ENCODE measurements at regions not wholly inside any gene's neighbourhood (a gene's known extent, or its start where the extent isn't known, plus 50 kb on each side); places are given as distances from the start of the nearest gene placed in this dataset.

GRCh38 chr2:147683380-147683779, 161.4 kb upstream of the ACVR2A start:
- Histone ChIP-seq H3K18ac (ENCODE audit: insufficient read length, low read depth, low read length) (no peak overlapping the region), H3K56ac (ENCODE audit: insufficient read length, low read depth, low read length) (no peak overlapping the region), H3K14ac (ENCODE audit: insufficient read depth, low read length) (no peak overlapping the region), H2BK5ac (ENCODE audit: insufficient read length, low read length) (no peak overlapping the region), H2BK120ac (ENCODE audit: low read depth, low read length, poor library complexity, severe bottlenecking) (no peak overlapping the region), H2AK5ac (ENCODE audit: insufficient read length, low read length) (no peak overlapping the region), H4K5ac (ENCODE audit: insufficient read length, low read depth, low read length) (no peak overlapping the region), H2BK12ac (ENCODE audit: insufficient read length, low read depth, low read length) (no peak overlapping the region), H3K4me1 (ENCODE audit: insufficient read depth, low read length) (no peaks in the 10 kb centered on the region), H2AFZ (ENCODE audit: low read length) (no peak overlapping the region), H3K9me3 (ENCODE audit: control insufficient read depth, low read depth, low read length) (peaks cover 5% of the 10 kb centered on the region), H3K27ac (ENCODE audit: insufficient read length, low read depth, low read length) (no peak overlapping the region), H3K4ac (ENCODE audit: low read depth, low read length) (no peak overlapping the region), H3K23ac (ENCODE audit: insufficient read length, low read depth, low read length) (no peak overlapping the region), H3K79me1 (ENCODE audit: insufficient read depth, low read depth, low read length, poor library complexity, severe bottlenecking) (no peaks in the 10 kb centered on the region), H2BK15ac (ENCODE audit: low read depth, low read length) (no peak overlapping the region), H4K91ac (ENCODE audit: insufficient read length, low read depth, low read length) (no peak overlapping the region), H3T11ph (ENCODE audit: low read length) (no peak overlapping the region), H3K4me2 (ENCODE audit: insufficient read depth, insufficient read length, low read length) (no peak overlapping the region), H3K23me2 (ENCODE audit: insufficient read length, low read depth, low read length, poor library complexity, severe bottlenecking) (no peaks in the 10 kb centered on the region), H2BK20ac (ENCODE audit: low read depth, low read length, poor library complexity, severe bottlenecking) (no peak overlapping the region), H3K79me2 (ENCODE audit: insufficient read depth, low read length) (no peaks in the 10 kb centered on the region), H4K20me1 (ENCODE audit: control insufficient read depth, insufficient read depth, insufficient read length) (no peaks in the 10 kb centered on the region), H4K8ac (replicated peaks; ENCODE audit: insufficient read length, low read depth, low read length) (no peak overlapping the region), H3K9ac (ENCODE audit: extremely low read depth, insufficient read length, low read length) (no peak overlapping the region), H3K27me3 (ENCODE audit: insufficient read depth, low read length) (no peaks in the 10 kb centered on the region)
- DNase-seq, result no peak
- WGBS (ENCODE audit: extremely low coverage, insufficient read length, low lambda C conversion rate), result no CpG with 5 or more reads among the region's 2 CpGs
- H3K27ac Mint-ChIP-seq, result peak overlapping the region in 1 of 3 experiments; percentile 74; a peak in 2 of 7 replicates
- peaks cover 13 to 20% of the 10 kb centered on the region in 2 experiments; a peak in 4 of 5 replicates for H3K9me3 Mint-ChIP-seq
- no peak overlapping the region for H3K4me3 Mint-ChIP-seq
- no peak for TF ChIP-seq CTCF (conservative IDR thresholded peaks at IDR 0.05)
- peaks cover 20 to 28% of the 10 kb centered on the region in 2 experiments for H3K4me1 Mint-ChIP-seq
- H3K27me3 Mint-ChIP-seq (ENCODE audit: low read depth), result peaks cover 2% of the 10 kb centered on the region; the same call in 1 of the 2 replicates
- peaks cover 9 to 22% (median 9%) of the 10 kb centered on the region in 3 experiments; a peak in 6 of 7 replicates for H3K36me3 Mint-ChIP-seq (ENCODE audit: insufficient read depth in 1 of 3, low read depth in 3 of 3)
